Activated naive CD8-positive, alpha-beta T cell treated with anti-CD3 and anti-CD28 coated beads, Interleukin-2, amount 10 ng/mL, durations not matched to agents 7 days and 5 days (primary cell): ENCODE measurements at regions not wholly inside any gene's neighbourhood (a gene's known extent, or its start where the extent isn't known, plus 50 kb on each side); places are given as distances from the start of the nearest gene placed in this dataset.
"Not testable (repeated sequence)": the region's sequence is repeated elsewhere in the genome, so short reads cannot be mapped to it uniquely, and the experiment has no call there.

ENCODE experiments used
- ATAC-seq: fragments of 150-1000 bp; cut with Tn5 transposase; one replicate; pipeline ENCODE4 v1.10.0; 2021; ENCODE audit warnings: low read depth, moderate library complexity
- POLR2A ChIA-PET: fragments of 350-600 bp; sonication (Branson Sonifier 250); formaldehyde crosslinking; loops from one replicate; lab custom pipeline; 2021; ENCODE audit warnings: antibody characterized with exemption; lab: Charles Lee
- DNase-seq: peaks from one replicate; pipeline ENCODE4 v3.0.0; 2021
- H3K27ac Mint-ChIP-seq: one replicate; pipeline ENCODE4 v1.8.0; 2022; ENCODE audit warnings: mild to moderate bottlenecking, mixed read lengths
- H3K27me3 Mint-ChIP-seq: one replicate; pipeline ENCODE4 v1.8.0; 2022; ENCODE audit warnings: mild to moderate bottlenecking, moderate library complexity, mixed read lengths
- H3K36me3 Mint-ChIP-seq: one replicate; pipeline ENCODE4 v1.8.0; 2021; ENCODE audit warnings: mild to moderate bottlenecking, mixed read lengths
- H3K4me1 Mint-ChIP-seq: one replicate; pipeline ENCODE4 v1.8.0; 2021; ENCODE audit warnings: mixed read lengths
- H3K4me3 Mint-ChIP-seq: one replicate; pipeline ENCODE4 v1.8.0; 2022; ENCODE audit warnings: mild to moderate bottlenecking, moderate library complexity, mixed read lengths
- H3K9me3 Mint-ChIP-seq: one replicate; pipeline ENCODE4 v1.8.0; 2021; ENCODE audit warnings: mixed read lengths

DNA sequence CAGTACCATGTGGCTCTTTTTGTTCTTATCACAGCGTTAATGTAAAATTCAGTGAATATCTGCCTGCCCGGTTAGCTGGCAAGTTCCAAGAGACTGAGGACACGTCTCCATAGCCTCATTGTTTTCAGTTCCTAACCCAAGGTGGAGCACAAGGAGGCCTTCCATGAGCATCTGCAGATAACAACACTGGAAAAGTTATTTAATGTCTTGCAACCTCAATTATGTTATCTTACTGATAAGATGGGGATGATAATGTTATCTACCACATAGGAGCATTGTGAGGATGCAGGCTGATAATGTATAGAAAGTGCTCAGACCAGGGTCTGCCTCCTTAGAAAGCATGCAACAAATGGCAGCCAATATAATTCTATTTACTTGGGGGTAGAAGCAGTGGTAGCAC is 109.6 kb upstream of the DNAH14 start:
- POLR2A ChIA-PET = no interaction called here
- Mint-ChIP-seq H3K9me3 (peaks cover 5% of the 10 kb centered on the region), H3K4me1 (no peaks in the 10 kb centered on the region), H3K27ac (no peak overlapping the region), H3K27me3 (peaks cover 4% of the 10 kb centered on the region), H3K4me3 (no peak overlapping the region), H3K36me3 (no peaks in the 10 kb centered on the region)
- DNase-seq = no peak
- no peak for ATAC-seq

DNA sequence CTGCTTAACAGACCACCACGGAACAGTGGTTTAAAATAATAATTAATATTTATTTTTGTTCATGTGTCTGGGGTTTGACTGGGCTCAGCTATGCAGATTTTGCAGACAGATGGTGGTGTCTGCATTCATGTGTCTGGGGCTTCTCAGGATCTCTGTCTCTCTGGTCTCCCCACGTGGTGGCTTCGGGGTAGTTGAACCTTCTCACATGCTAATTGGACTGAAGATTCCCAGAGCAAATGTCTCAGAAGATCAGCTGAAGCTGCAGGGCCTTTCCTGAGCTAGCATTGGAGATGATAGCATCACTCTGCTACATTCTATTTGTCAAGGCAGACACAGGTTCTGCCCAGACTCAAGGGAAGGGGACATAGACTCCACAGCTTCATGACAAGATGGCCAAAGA is 109.1 kb upstream of the DNAH14 start:
- Mint-ChIP-seq H3K4me3 (no peak overlapping the region), H3K36me3 (no peaks in the 10 kb centered on the region), H3K27me3 (peaks cover 7% of the 10 kb centered on the region), H3K9me3 (peaks cover 5% of the 10 kb centered on the region), H3K27ac (no peak overlapping the region), H3K4me1 (no peaks in the 10 kb centered on the region)
- ATAC-seq (no peak), DNase-seq (no peak)
- POLR2A ChIA-PET = no interaction called here

DNA sequence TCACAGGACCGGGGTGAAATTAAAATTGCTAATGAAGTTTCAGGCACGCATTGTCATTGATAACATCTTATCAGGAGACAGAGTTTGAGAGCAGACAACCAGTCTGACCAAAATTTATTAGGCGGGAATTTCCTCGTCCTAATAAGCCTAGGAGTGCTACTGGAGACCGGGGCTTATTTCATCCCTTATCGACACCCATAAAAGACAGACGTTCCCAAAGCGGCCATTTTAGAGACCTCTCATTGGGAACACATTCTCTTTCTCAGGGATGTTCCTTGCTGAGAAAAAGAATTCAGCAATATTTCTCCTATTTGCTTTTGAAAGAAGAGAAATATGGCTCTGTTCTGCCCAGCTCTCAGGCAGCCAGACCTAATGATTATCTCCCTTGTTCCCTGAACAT is 107.7 kb upstream of the DNAH14 start:
- H3K4me3 Mint-ChIP-seq, ATAC-seq, POLR2A ChIA-PET, H3K9me3 Mint-ChIP-seq, DNase-seq, H3K27ac Mint-ChIP-seq, H3K36me3 Mint-ChIP-seq, H3K4me1 Mint-ChIP-seq: not testable (repeated sequence)
- H3K27me3 Mint-ChIP-seq = peaks cover 10% of the 10 kb centered on the region

DNA sequence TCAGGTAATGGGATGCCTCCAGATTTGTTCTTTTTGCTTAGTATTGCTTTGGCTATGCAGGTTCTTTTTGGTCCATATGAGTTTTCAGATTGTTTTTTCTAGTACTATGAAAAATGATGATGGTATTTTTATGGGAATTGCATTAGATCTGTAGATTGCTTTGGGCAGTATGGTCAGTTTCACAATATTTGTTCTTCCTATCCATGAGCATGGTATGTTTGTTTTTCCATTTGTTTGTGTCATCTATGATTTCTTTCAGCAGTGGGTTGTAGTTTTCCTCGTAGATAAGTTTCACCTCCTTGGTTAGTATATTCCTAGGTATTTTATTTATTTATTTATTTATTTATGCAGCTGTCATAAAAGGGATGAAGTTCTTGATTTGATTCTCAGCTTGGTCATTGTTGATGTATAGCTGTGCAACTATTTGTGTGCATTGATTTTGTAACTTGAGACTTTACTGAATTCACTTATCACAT is 103.9 kb upstream of the DNAH14 start:
- Mint-ChIP-seq H3K4me3 (no peak overlapping the region), H3K27me3 (peaks cover 15% of the 10 kb centered on the region), H3K36me3 (no peaks in the 10 kb centered on the region), H3K9me3 (peaks cover 5% of the 10 kb centered on the region), H3K27ac (no peak overlapping the region), H3K4me1 (no peaks in the 10 kb centered on the region)
- ATAC-seq (no peak), DNase-seq (no peak)
- POLR2A ChIA-PET = no interaction called here

DNA sequence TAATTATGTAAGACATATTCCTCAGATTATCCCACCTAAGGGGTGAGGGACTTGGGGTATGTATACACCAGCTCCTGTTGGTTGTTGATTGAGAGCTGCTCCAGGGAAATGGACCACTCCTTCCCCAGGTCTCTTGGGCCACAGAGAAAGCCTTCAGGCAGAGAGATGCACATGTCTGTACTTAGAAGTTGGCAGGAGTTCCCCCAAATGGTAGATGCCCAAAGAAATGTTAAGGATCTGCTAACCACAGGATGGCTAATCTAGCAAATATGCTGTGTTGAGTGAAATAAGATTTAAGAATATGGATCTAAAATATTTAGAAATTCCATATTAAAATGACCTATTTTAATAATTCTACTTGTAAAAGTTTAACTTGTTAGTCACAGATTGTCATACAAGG is 100.8 kb upstream of the DNAH14 start:
- no peak for ATAC-seq
- H3K27ac Mint-ChIP-seq = no peak overlapping the region
- no peaks in the 10 kb centered on the region for H3K36me3 Mint-ChIP-seq
- H3K27me3 Mint-ChIP-seq = peaks cover 23% of the 10 kb centered on the region
- H3K9me3 Mint-ChIP-seq = peaks cover 4% of the 10 kb centered on the region
- no peak overlapping the region for H3K4me3 Mint-ChIP-seq
- H3K4me1 Mint-ChIP-seq = no peaks in the 10 kb centered on the region
- POLR2A ChIA-PET = no interaction called here
- DNase-seq = no peak

DNA sequence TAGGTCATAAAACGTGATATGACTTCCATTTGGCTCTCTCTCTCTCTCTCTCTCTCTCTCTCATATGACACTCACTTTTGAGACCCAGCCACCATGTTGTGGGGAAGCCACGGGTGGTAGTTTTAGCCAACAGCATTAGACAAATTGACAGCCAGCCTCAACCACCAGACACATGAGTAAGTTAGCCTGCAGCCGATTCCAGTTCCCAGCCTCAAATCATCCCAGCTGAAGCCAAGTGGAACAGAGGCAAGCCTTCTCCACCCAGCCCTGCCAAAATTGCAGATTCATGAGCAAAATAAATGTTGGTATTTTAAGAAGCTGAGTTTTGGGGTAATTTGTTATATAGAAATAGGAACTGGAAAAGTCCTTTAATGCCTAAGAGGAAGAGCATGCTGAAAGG is 98.0 kb upstream of the DNAH14 start:
- Mint-ChIP-seq H3K9me3 (peaks cover 4% of the 10 kb centered on the region), H3K36me3 (no peaks in the 10 kb centered on the region), H3K4me3 (no peak overlapping the region), H3K4me1 (no peaks in the 10 kb centered on the region), H3K27ac (no peak overlapping the region), H3K27me3 (peaks cover 17% of the 10 kb centered on the region)
- ATAC-seq (no peak), DNase-seq (no peak)
- POLR2A ChIA-PET = no interaction called here

DNA sequence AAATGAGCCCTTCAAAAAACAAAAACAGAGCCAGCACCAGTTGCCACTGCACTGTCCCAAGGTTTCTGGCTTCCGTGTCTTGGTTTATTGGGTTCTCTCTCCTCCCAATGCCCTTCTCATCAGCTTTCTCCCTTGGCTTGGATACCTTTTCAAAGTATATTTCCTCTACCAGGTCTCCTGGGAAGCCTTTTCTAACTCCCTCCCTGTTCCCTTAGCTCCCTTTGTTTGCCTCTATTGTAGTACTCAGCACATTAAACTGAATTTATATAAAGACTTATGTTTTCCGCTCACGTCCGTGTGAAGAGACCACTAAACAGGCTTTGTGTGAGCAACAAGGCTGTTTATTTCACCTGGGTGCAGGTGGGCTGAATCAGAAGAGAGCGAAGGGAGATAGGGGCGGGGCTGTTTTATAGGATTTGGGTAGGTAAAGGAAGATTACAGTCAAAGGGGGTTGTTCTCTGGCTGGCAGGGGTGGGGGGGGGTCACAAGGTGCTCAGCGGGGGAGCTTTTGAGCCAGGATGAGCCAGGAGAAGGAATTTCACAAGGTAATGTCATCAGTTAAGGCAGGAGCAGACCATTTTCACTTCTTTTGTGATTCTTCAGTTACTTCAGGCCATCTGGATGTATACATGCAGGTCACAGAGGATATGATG is 89.7 kb upstream of the DNAH14 start:
- H3K4me1 Mint-ChIP-seq, H3K4me3 Mint-ChIP-seq, H3K36me3 Mint-ChIP-seq, H3K9me3 Mint-ChIP-seq, DNase-seq, POLR2A ChIA-PET, ATAC-seq, H3K27ac Mint-ChIP-seq, H3K27me3 Mint-ChIP-seq: not testable (repeated sequence)

DNA sequence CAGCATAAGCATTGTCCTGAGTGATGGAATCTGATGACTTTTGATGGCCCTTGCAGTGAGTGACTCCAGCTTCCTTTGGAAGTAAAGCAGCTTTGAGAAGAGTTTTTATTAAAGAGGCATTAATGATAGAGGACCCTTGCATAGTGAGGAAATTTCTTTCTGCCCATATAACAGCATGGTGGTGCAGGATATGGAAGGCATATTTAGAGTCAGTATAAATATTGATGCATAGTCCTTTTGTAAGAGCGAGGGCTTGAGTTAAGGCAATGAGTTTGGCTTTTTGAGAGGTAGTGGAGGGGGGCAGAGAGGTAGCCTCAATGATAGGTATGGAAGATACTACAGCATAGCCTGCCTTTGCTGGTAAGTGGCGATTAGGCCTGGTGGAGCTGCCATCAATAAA is 87.7 kb upstream of the DNAH14 start:
- H3K9me3 Mint-ChIP-seq, H3K4me1 Mint-ChIP-seq, POLR2A ChIA-PET, H3K27ac Mint-ChIP-seq, H3K36me3 Mint-ChIP-seq, H3K4me3 Mint-ChIP-seq, H3K27me3 Mint-ChIP-seq, DNase-seq, ATAC-seq: not testable (repeated sequence)

DNA sequence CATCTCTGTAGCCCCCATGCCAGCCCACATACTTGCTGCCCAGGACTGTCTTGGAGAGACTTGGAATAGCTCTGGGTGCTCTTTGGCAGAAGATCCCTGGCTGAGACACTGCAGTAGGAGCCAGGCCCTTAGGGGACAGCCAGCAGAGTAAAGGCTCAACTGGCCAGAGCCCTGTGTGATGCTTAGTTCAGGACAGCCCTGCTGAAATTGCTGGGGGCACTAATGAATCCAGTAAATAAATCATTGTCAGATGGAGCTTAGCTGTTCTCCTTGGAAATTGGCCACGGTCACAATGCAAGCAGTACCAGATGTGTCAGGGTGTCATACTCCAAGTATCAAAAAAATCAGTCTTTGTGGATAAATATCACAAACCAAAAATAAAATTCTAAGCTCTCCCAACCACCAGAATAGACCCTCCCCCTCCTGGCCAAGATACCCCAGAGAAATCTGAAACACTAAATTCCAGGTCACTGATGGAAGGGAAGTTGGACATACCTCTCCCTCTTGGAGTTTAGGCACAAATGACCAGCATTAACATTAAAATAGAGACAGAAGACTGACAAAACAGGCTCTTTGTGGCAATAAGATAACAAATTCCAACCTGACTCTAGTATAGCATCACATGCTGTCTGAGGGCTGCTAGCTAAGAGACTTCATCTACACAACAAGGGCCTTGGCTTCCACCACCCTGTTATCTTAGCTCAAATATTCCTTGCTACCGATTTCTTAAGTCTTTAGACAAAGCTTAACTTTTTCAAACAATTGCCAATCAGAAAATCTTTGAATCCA is 83.2 kb upstream of the DNAH14 start:
- peaks cover 5% of the 10 kb centered on the region for H3K9me3 Mint-ChIP-seq
- ATAC-seq = no peak
- H3K4me1 Mint-ChIP-seq = no peaks in the 10 kb centered on the region
- H3K27me3 Mint-ChIP-seq = no peaks in the 10 kb centered on the region
- no peaks in the 10 kb centered on the region for H3K36me3 Mint-ChIP-seq
- no peak overlapping the region for H3K27ac Mint-ChIP-seq
- H3K4me3 Mint-ChIP-seq = no peak overlapping the region
- POLR2A ChIA-PET = no interaction called here
- no peak for DNase-seq

DNA sequence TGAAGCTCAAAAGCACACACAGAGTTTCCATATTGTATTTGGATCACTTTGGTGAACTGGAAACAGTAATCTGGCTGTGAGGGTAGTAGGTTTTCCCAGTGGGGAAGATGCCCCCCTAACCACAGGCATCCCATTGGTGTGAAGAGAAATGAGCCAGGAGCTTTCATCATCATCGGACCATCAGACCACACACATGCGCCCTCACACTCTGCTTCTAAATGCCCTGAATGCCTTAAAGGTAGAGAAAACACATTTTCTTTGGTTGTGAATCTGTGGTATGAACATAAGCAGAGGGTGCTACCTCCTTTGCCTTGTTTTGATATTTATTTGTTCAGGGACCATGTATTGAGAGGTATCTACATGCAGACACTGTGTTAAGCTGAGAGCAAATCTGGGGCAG is 79.0 kb upstream of the DNAH14 start:
- POLR2A ChIA-PET = no interaction called here
- Mint-ChIP-seq H3K36me3 (no peaks in the 10 kb centered on the region), H3K4me1 (no peaks in the 10 kb centered on the region), H3K9me3 (no peaks in the 10 kb centered on the region), H3K27me3 (peaks cover 4% of the 10 kb centered on the region), H3K4me3 (no peak overlapping the region), H3K27ac (no peak overlapping the region)
- no peak for ATAC-seq
- DNase-seq = no peak

DNA sequence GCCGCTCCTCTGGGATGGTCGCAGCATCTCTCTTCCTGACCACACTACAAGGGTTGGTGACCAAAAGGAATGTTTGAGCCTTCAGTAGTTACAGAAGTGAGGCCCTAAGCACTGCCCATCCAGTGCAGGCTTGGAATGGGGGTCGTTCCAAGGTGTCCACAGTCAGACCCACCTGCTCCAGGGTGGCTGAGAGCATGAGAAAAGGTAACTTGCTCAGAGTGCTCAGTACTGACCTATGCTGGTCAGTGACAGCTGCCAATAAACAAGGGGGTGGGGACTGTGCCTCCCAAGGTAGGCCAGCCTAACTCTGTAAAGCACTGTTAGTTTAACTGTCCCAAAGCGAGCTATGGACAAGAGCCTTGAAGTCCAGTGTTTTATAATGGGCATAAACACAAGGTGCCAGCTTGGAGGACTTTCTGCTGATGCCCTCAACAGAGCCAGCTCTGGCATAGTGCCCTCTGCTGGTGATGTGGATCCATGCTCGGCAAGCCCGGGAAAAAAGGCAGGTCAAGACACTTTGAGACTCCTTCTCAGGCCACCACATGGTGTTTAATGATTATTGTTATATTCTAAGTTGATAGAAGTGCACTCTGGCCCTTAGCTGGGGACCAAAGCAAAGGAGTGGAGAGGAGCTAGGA is 78.1 kb upstream of the DNAH14 start:
- H3K27me3 Mint-ChIP-seq = peaks cover 6% of the 10 kb centered on the region
- no peaks in the 10 kb centered on the region for H3K4me1 Mint-ChIP-seq
- POLR2A ChIA-PET = no interaction called here
- H3K36me3 Mint-ChIP-seq = no peaks in the 10 kb centered on the region
- DNase-seq (peak; percentile 65), ATAC-seq (peak; percentile 30)
- no peak overlapping the region for H3K4me3 Mint-ChIP-seq
- no peak overlapping the region for H3K27ac Mint-ChIP-seq
- H3K9me3 Mint-ChIP-seq = no peaks in the 10 kb centered on the region

DNA sequence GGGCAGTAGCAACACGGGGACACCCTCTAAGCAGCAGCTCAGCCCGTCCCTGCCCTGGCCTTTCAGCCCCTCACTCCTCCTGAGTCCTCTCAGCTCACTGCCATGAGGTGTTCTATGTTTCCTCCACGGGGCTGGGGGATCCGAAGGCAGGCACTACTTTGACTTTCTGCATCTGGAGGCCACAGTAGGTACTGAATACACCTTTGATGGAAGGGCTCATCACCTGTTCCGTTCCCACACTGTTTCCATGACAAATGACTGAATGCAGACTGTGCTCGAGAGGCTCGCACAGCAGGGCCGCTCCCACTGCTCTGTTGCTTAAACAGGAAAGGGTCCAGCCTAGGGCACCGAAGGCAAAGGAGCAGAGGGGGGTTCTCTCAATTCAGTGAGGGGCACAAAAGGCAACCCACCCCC is 77.6 kb upstream of the DNAH14 start:
- DNase-seq (no peak), ATAC-seq (peak; percentile 30)
- POLR2A ChIA-PET = no interaction called here
- peaks cover 10% of the 10 kb centered on the region for H3K27me3 Mint-ChIP-seq
- no peak overlapping the region for H3K27ac Mint-ChIP-seq
- no peaks in the 10 kb centered on the region for H3K4me1 Mint-ChIP-seq
- no peaks in the 10 kb centered on the region for H3K9me3 Mint-ChIP-seq
- H3K36me3 Mint-ChIP-seq = no peaks in the 10 kb centered on the region
- H3K4me3 Mint-ChIP-seq = no peak overlapping the region

DNA sequence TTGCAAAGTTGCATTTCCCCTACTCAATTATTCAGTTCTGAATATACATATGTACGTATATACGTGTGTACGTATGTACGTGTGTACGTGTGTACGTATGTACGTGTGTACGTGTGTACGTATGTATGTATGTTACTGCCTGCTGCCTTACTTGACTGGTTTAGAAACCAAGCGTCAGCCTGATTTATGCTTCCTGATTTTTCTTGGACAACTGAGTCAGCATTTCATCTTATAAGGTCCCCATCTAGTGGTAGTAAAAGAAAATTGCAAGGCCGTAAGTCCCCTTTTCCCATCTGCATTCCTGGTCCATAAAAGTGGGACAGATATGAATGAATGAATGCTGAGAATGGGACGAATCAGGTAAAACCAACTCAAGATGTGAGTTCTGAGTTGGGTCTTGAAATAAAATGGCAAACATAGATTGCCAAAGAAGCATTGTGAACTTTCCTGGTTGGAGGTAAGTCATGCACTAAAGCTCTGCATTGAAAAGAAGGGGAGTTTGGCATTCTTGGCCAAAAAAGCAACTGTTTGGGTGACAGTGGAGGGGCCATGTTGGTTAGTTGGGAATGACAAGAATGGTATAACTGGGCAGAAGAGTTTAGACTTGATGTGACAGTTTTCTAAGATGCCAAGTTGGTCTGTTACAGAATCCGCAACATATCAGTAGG is 76.4 kb upstream of the DNAH14 start:
- Mint-ChIP-seq H3K27me3 (peaks cover 10% of the 10 kb centered on the region), H3K4me3 (no peak overlapping the region), H3K4me1 (no peaks in the 10 kb centered on the region), H3K27ac (no peak overlapping the region), H3K36me3 (no peaks in the 10 kb centered on the region), H3K9me3 (no peaks in the 10 kb centered on the region)
- ATAC-seq (no peak), DNase-seq (no peak)
- POLR2A ChIA-PET = no interaction called here
